WTC11 (cell line): ENCODE measurements at regions not wholly inside any gene's neighbourhood (a gene's known extent, or its start where the extent isn't known, plus 50 kb on each side); places are given as distances from the start of the nearest gene placed in this dataset.

Source experiments
- ATAC-seq: fragments of 200-7000 bp; cut with Tn5 transposase; 2 replicates; pipeline ENCODE4 v1.10.0; 2021; ENCODE audit warnings: mild to moderate bottlenecking, moderate library complexity
- CTCF ChIA-PET: fragments of 300-600 bp; sonication (Branson Sonifier 250); formaldehyde crosslinking; loops from one replicate; lab custom pipeline; 2021; ENCODE audit warnings: antibody characterized with exemption; lab: Charles Lee
- POLR2A ChIA-PET: fragments of 350-600 bp; sonication (Branson Sonifier 250); formaldehyde crosslinking; loops from one replicate; lab custom pipeline; 2021; ENCODE audit warnings: antibody characterized with exemption; lab: Charles Lee
- DNase-seq: peaks from one replicate; pipeline ENCODE4 v3.0.0; 2021; ENCODE audit warnings: low spot score
- H3K27ac Mint-ChIP-seq: 2 replicates; pipeline ENCODE4 v1.8.0; 2021; ENCODE audit warnings: mixed read lengths
- H3K27me3 Mint-ChIP-seq: 2 replicates; pipeline ENCODE4 v1.8.0; 2021; ENCODE audit warnings: low read depth, mild to moderate bottlenecking, moderate library complexity, mixed read lengths
- H3K36me3 Mint-ChIP-seq: 2 replicates; pipeline ENCODE4 v1.8.0; 2021; ENCODE audit warnings: mixed read lengths
- H3K4me1 Mint-ChIP-seq: 2 replicates; pipeline ENCODE4 v1.8.0; 2022; ENCODE audit warnings: mixed read lengths
- H3K4me3 Mint-ChIP-seq: 2 replicates; pipeline ENCODE4 v1.8.0; 2021; ENCODE audit warnings: mild to moderate bottlenecking, moderate library complexity, mixed read lengths
- H3K9me3 Mint-ChIP-seq: 2 replicates; pipeline ENCODE4 v1.8.0; 2021; ENCODE audit warnings: mixed read lengths
- CREB1 ChIP-seq: sonication (generic); formaldehyde crosslinking; IDR thresholded peaks from 2 replicates; pipeline ENCODE4 v1.8.0; 2023; ENCODE audit warnings: mild to moderate bottlenecking, missing genetic modification reagents
- E2F1 ChIP-seq: sonication (generic); formaldehyde crosslinking; IDR thresholded peaks from 2 replicates; pipeline ENCODE4 v1.8.0; 2022; ENCODE audit warnings: mild to moderate bottlenecking, missing genetic modification reagents
- ESRRA ChIP-seq: sonication (generic); formaldehyde crosslinking; IDR thresholded peaks from 2 replicates; pipeline ENCODE4 v1.8.1; 2022; ENCODE audit warnings: mild to moderate bottlenecking, missing genetic modification reagents, borderline replicate concordance
- FOXJ3 ChIP-seq: sonication (generic); formaldehyde crosslinking; IDR thresholded peaks from 2 replicates; pipeline ENCODE4 v1.9.0; 2021; ENCODE audit warnings: missing genetic modification reagents, mild to moderate bottlenecking, borderline replicate concordance
- JAZF1 ChIP-seq: fragments of 250-450 bp; sonication (Bioruptor Pico); IDR thresholded peaks from 2 replicates; pipeline ENCODE4 v1.9.0; 2021; ENCODE audit warnings: moderate library complexity, mild to moderate bottlenecking, inconsistent platforms
- KAT7 ChIP-seq: sonication (generic); formaldehyde crosslinking; IDR thresholded peaks from 2 replicates; pipeline ENCODE4 v1.8.1; 2023; ENCODE audit warnings: missing genetic modification reagents, mild to moderate bottlenecking, borderline replicate concordance
- MAX ChIP-seq: sonication (generic); formaldehyde crosslinking; IDR thresholded peaks from 2 replicates; pipeline ENCODE4 v1.8.0; 2022; ENCODE audit warnings: mild to moderate bottlenecking, missing genetic modification reagents
- MYBL2 ChIP-seq: sonication (generic); formaldehyde crosslinking; IDR thresholded peaks from 2 replicates; pipeline ENCODE4 v1.8.1; 2023; ENCODE audit warnings: mild to moderate bottlenecking, moderate library complexity, missing genetic modification reagents
- NFATC4 ChIP-seq: fragments of 250-450 bp; sonication (Bioruptor Pico); IDR thresholded peaks from 2 replicates; pipeline ENCODE4 v1.9.0; 2021; ENCODE audit warnings: mild to moderate bottlenecking
- NR3C1 ChIP-seq: sonication (generic); formaldehyde crosslinking; conservative IDR thresholded peaks from 2 replicates; pipeline ENCODE4 v1.8.1; 2023; ENCODE audit warnings: low read depth, mild to moderate bottlenecking, missing genetic modification reagents
- PREB ChIP-seq: sonication (generic); formaldehyde crosslinking; IDR thresholded peaks from 2 replicates; pipeline ENCODE4 v1.8.1; 2022; ENCODE audit warnings: mild to moderate bottlenecking, missing genetic modification reagents, moderate library complexity, borderline replicate concordance
- SOX15 ChIP-seq: fragments of 250-450 bp; sonication (Bioruptor Pico); IDR thresholded peaks from 2 replicates; pipeline ENCODE4 v1.9.0; 2021; ENCODE audit warnings: mild to moderate bottlenecking
- TCF7 ChIP-seq: sonication (generic); formaldehyde crosslinking; IDR thresholded peaks from 2 replicates; pipeline ENCODE4 v1.8.0; 2022; ENCODE audit warnings: mild to moderate bottlenecking, low read depth, missing genetic modification reagents, moderate library complexity
- TEAD1 ChIP-seq: sonication (generic); formaldehyde crosslinking; IDR thresholded peaks from 2 replicates; pipeline ENCODE4 v1.8.0; 2022; ENCODE audit warnings: mild to moderate bottlenecking, missing genetic modification reagents
- USF2 ChIP-seq: sonication (generic); formaldehyde crosslinking; IDR thresholded peaks from 2 replicates; pipeline ENCODE4 v1.8.1; 2023; ENCODE audit warnings: mild to moderate bottlenecking, missing genetic modification reagents, moderate library complexity
- ZBTB43 ChIP-seq: sonication (generic); formaldehyde crosslinking; IDR thresholded peaks from 2 replicates; pipeline ENCODE4 v1.8.1; 2023; ENCODE audit warnings: mild to moderate bottlenecking, missing genetic modification reagents
- ZNF423 ChIP-seq: fragments of 250-450 bp; sonication (Bioruptor Pico); IDR thresholded peaks from 2 replicates; pipeline ENCODE4 v2.1.2; 2022; ENCODE audit warnings: mild to moderate bottlenecking, moderate library complexity
- ZNF532 ChIP-seq: fragments of 250-450 bp; sonication (Bioruptor Pico); IDR thresholded peaks from 2 replicates; pipeline ENCODE4 v1.9.0; 2021; ENCODE audit warnings: mild to moderate bottlenecking, borderline replicate concordance

GRCh38 chr4:189785257-189785656 is 155.4 kb upstream of the FRG1 start:
- Mint-ChIP-seq H3K27ac (no peak overlapping the region), H3K4me1 (no peaks in the 10 kb centered on the region; the same call in 1 of the 2 replicates), H3K36me3 (peaks cover 44% of the 10 kb centered on the region), H3K9me3 (peaks cover 87% of the 10 kb centered on the region), H3K27me3 (peaks cover 7% of the 10 kb centered on the region), H3K4me3 (peak overlapping the region; percentile 22)
- CTCF ChIA-PET: no interaction called here
- ATAC-seq: peak; percentile 94
- no peak for TF ChIP-seq FOXJ3 (CRISPR knock-in tag)
- TF ChIP-seq SOX15: no peak
- no peak for TF ChIP-seq KAT7 (CRISPR knock-in tag)
- no peak for TF ChIP-seq ZNF532
- TF ChIP-seq NFATC4 (CRISPR knock-in tag): no peak
- no peak for TF ChIP-seq PREB
- TF ChIP-seq MYBL2 (CRISPR knock-in tag): no peak
- TF ChIP-seq E2F1: no peak
- TF ChIP-seq JAZF1 (CRISPR knock-in tag): no peak
- TF ChIP-seq USF2 (CRISPR knock-in tag): no peak
- TF ChIP-seq ZNF423 (CRISPR knock-in tag): no peak
- peak; percentile 19 for DNase-seq
- POLR2A ChIA-PET: no interaction called here

GRCh38 chr4:189786447-189786846 is 154.2 kb upstream of the FRG1 start:
- POLR2A ChIA-PET: no interaction called here
- ATAC-seq (no peak), DNase-seq (no peak)
- H3K27ac Mint-ChIP-seq: no peak overlapping the region
- no peaks in the 10 kb centered on the region; the same call in 1 of the 2 replicates for H3K4me1 Mint-ChIP-seq
- H3K36me3 Mint-ChIP-seq: peaks cover 47% of the 10 kb centered on the region
- peaks cover 7% of the 10 kb centered on the region for H3K27me3 Mint-ChIP-seq
- no peak overlapping the region for H3K4me3 Mint-ChIP-seq
- TF ChIP-seq MAX (no peak), NR3C1 (CRISPR knock-in tag) (no peak), TCF7 (no peak), CREB1 (CRISPR knock-in tag) (no peak), ESRRA (CRISPR knock-in tag) (no peak), ZBTB43 (CRISPR knock-in tag) (no peak), TEAD1 (no peak)
- TF ChIP-seq, all 79 proteins: peak for 0
- peaks cover 86% of the 10 kb centered on the region for H3K9me3 Mint-ChIP-seq
- CTCF ChIA-PET: no interaction called here
